ENCODE measurements at regions not wholly inside any gene's neighbourhood (a gene's known extent, or its start where the extent isn't known, plus 50 kb on each side); places are given as distances from the start of the nearest gene placed in this dataset.

DNA sequence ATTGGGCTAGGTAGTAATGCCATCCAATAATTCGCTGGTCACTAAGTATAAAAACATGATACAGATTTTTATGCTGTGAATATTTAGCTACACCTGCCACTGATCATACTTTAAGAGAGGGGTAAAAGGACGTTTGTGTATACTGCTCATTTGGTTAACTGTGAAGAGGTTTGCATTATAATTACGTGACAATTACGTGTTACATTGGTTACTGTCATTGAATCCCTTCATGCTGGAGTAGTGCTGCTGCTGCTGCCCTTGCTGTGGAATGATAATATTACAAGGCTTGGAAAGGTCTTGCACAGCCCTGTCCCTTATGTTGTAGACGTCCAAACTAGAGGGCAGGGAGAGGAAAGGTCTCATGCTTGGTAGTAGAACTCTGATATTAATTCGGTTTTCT is 312.2 kb upstream of the ATP2B1 start:
- no peaks in the 10 kb centered on the region for H3K36me3 ChIP-seq
- no peak overlapping the region for H3K4me3 ChIP-seq (ENCODE audit: low read depth, low read length)
- no peak for DNase-seq
- no peaks in the 10 kb centered on the region for H3K27me3 ChIP-seq (ENCODE audit: insufficient read depth, low read depth, severe bottlenecking)
- no peaks in the 10 kb centered on the region for H3K9me3 ChIP-seq (ENCODE audit: severe bottlenecking)
- no peak overlapping the region for H3K27ac ChIP-seq
- no peak for TF ChIP-seq CTCF (IDR thresholded peaks at IDR 0.05; ENCODE audit: low read depth, low read length)

- DNase-seq: no peak
- no peak overlapping the region for H3K4me3 ChIP-seq (ENCODE audit: low read depth, low read length)
- no peaks in the 10 kb centered on the region for H3K9me3 ChIP-seq (ENCODE audit: severe bottlenecking)
- H3K27ac ChIP-seq: no peak overlapping the region
- TF ChIP-seq CTCF (IDR thresholded peaks at IDR 0.05; ENCODE audit: low read depth, low read length): no peak
- H3K36me3 ChIP-seq: no peaks in the 10 kb centered on the region
- H3K27me3 ChIP-seq (ENCODE audit: insufficient read depth, low read depth, severe bottlenecking): no peaks in the 10 kb centered on the region
Observed at GRCh38 chr12:90020436-90020835, 311.8 kb upstream of the ATP2B1 start.

DNA sequence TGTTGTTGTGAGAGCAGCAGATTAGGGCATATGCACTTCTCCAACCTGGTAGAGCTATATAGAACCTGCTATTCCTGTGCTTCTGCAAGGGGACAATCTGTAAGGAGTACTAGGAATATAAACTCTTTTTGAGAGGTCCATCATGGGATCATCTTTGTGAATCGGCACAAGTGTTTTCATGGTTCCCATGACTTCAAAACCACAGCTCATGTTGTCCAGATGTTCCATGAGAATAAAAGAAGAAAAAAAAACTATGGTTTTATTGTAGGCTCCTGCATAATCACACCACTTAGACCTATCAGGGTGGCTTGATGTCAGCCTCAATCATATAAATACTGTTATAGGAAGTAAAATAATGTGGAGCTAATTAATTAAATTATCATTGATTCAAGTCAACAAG is 311.4 kb upstream of the ATP2B1 start:
- TF ChIP-seq CTCF (IDR thresholded peaks at IDR 0.05; ENCODE audit: low read depth, low read length): no peak
- no peaks in the 10 kb centered on the region for H3K9me3 ChIP-seq (ENCODE audit: severe bottlenecking)
- H3K27ac ChIP-seq: no peak overlapping the region
- no peaks in the 10 kb centered on the region for H3K36me3 ChIP-seq
- DNase-seq: no peak
- H3K4me3 ChIP-seq (ENCODE audit: low read depth, low read length): no peak overlapping the region
- H3K27me3 ChIP-seq (ENCODE audit: insufficient read depth, low read depth, severe bottlenecking): no peaks in the 10 kb centered on the region

DNA sequence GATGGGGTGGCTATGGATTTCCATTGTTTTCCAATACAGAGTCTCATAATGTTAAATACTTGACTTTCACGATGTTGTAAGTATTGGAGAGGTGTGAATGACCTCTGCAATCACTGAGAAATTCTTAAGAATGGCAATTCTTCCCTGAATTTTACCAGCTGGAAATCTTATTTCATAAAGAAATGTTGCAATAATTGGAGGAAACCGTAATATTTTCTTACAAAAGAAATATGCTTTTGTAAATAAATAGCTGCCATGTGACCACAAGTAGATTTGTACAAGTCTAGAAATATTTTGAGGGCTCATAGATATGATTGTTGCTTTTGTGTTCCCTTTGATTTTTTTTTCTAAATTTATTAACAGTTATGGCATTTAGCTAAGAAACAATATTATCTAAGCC is 308.7 kb upstream of the ATP2B1 start:
- no peak overlapping the region for H3K4me3 ChIP-seq (ENCODE audit: low read depth, low read length)
- no peak overlapping the region for H3K27ac ChIP-seq
- H3K36me3 ChIP-seq: no peaks in the 10 kb centered on the region
- no peak for TF ChIP-seq CTCF (IDR thresholded peaks at IDR 0.05; ENCODE audit: low read depth, low read length)
- no peaks in the 10 kb centered on the region for H3K9me3 ChIP-seq (ENCODE audit: severe bottlenecking)
- H3K27me3 ChIP-seq (ENCODE audit: insufficient read depth, low read depth, severe bottlenecking): no peaks in the 10 kb centered on the region
- DNase-seq: no peak

DNA sequence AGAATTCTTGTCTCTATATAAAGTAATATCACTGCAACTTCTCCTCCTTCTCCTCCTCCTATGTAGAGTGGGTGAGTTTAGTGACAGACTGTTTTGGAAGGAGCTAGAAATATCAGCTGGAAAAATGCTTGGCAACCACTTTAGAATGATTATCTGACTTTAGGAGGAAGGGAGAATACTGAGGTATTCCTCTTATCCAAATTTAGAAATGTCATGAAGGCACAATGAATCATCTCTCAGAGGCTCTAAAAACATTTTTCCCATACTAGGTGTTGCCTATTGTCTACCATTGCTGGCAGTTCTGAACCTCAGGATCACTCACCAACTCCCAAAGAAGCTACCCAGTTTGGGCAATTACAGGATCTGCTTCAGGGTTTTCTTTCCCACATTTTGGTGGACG is 306.6 kb upstream of the ATP2B1 start:
- Histone ChIP-seq H3K36me3 (no peaks in the 10 kb centered on the region), H3K27me3 (ENCODE audit: insufficient read depth, low read depth, severe bottlenecking) (no peaks in the 10 kb centered on the region), H3K9me3 (ENCODE audit: severe bottlenecking) (no peaks in the 10 kb centered on the region), H3K27ac (no peak overlapping the region), H3K4me3 (ENCODE audit: low read depth, low read length) (no peak overlapping the region)
- DNase-seq: no peak
- TF ChIP-seq CTCF (IDR thresholded peaks at IDR 0.05; ENCODE audit: low read depth, low read length): no peak

- no peaks in the 10 kb centered on the region for H3K27me3 ChIP-seq (ENCODE audit: insufficient read depth, low read depth, severe bottlenecking)
- DNase-seq: peak; percentile 34
- H3K9me3 ChIP-seq (ENCODE audit: severe bottlenecking): no peaks in the 10 kb centered on the region
- TF ChIP-seq CTCF (IDR thresholded peaks at IDR 0.05; ENCODE audit: low read depth, low read length): peak; percentile 84
- no peak overlapping the region for H3K27ac ChIP-seq
- no peak overlapping the region for H3K4me3 ChIP-seq (ENCODE audit: low read depth, low read length)
- H3K36me3 ChIP-seq: no peaks in the 10 kb centered on the region
Observed at GRCh38 chr12:90013409-90013808, 304.8 kb upstream of the ATP2B1 start.
